HL-60 (cell line): ENCODE measurements at regions not wholly inside any gene's neighbourhood (a gene's known extent, or its start where the extent isn't known, plus 50 kb on each side); places are given as distances from the start of the nearest gene placed in this dataset.

Experiments used
- CTCF ChIP-seq: IDR thresholded peaks from one replicate; pipeline ENCODE4 v1.5.1; 2011; ENCODE audit warnings: low read length, control low read depth, inconsistent platforms; ENCODE audit not compliant: insufficient read depth
- POLR2AphosphoS5 ChIP-seq: IDR thresholded peaks from 2 replicates; pipeline ENCODE4 v1.6.1; 2012; ENCODE audit warnings: low read depth

- TF ChIP-seq CTCF (no peak), POLR2AphosphoS5 (no peak)
These were observed 632.6 kb upstream of the COX7C start for GRCh38 chr5:85985167-85985566.
